Gastroesophageal sphincter (tissue), 3 donors: ENCODE measurements at regions not wholly inside any gene's neighbourhood (a gene's known extent, or its start where the extent isn't known, plus 50 kb on each side); places are given as distances from the start of the nearest gene placed in this dataset.
"Not testable (repeated sequence)": the region's sequence is repeated elsewhere in the genome, so short reads cannot be mapped to it uniquely, and the experiment has no call there.

Experiments used
- POLR2A ChIP-seq, 2 donors: fragments of 450-650 bp; IDR thresholded peaks; one replicate each; pipeline ENCODE4 v1.6.1; 2017; ENCODE audit warnings: antibody characterized with exemption in 2 of 2, mild to moderate bottlenecking in 2 of 2, moderate library complexity in 1 of 2
- TF ChIP-seq, protein P1 (sequence below), 4 experiments: fragments of 200-600 bp in 2 of 4; fragments of 450-650 bp in 2 of 4; sonication (generic) in 1 of 4; IDR thresholded peaks; one replicate each; pipeline ENCODE4 v1.5.1; 2017 to 2019; ENCODE audit warnings: antibody characterized with exemption in 4 of 4, mild to moderate bottlenecking in 2 of 4, moderate library complexity in 2 of 4

DNA sequence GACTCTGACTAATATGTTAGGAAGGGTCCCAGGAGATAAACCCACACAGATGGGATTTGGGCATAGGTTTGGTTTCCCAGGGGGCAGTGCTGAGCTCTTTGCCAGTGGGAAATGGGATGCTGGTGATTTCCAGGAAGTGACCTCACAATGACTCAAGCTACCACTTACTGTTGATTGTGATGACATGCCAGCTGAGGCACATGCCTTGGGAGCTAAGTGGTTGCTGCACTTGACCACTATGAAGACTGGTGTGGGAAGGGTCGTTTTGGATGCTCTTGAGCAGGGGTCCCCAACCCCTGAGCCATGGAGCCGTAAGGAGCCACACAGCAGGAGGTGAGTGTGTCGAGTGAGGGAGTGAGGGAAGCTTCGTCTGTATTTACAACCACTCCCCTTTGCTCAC is 159.0 kb upstream of the CDK13 start:
- TF ChIP-seq, protein P1, sequence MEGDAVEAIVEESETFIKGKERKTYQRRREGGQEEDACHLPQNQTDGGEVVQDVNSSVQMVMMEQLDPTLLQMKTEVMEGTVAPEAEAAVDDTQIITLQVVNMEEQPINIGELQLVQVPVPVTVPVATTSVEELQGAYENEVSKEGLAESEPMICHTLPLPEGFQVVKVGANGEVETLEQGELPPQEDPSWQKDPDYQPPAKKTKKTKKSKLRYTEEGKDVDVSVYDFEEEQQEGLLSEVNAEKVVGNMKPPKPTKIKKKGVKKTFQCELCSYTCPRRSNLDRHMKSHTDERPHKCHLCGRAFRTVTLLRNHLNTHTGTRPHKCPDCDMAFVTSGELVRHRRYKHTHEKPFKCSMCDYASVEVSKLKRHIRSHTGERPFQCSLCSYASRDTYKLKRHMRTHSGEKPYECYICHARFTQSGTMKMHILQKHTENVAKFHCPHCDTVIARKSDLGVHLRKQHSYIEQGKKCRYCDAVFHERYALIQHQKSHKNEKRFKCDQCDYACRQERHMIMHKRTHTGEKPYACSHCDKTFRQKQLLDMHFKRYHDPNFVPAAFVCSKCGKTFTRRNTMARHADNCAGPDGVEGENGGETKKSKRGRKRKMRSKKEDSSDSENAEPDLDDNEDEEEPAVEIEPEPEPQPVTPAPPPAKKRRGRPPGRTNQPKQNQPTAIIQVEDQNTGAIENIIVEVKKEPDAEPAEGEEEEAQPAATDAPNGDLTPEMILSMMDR (IDR thresholded peaks at IDR 0.05), result not testable (repeated sequence)
- not testable (repeated sequence) for TF ChIP-seq POLR2A (IDR thresholded peaks at IDR 0.05)
